H1 (cell line): ENCODE measurements at regions not wholly inside any gene's neighbourhood (a gene's known extent, or its start where the extent isn't known, plus 50 kb on each side); places are given as distances from the start of the nearest gene placed in this dataset.

ENCODE experiments used
- BACH1 ChIP-seq: IDR thresholded peaks from 2 replicates; pipeline ENCODE4 v1.6.1; 2012; ENCODE audit warnings: low read length, improper control_type of control experiment
- FOSL1 ChIP-seq: IDR thresholded peaks from 2 replicates; pipeline ENCODE4 v1.6.1; 2011; ENCODE audit warnings: mild to moderate bottlenecking, low read depth, low read length, moderate library complexity; ENCODE audit not compliant: insufficient read depth
- RFX5 ChIP-seq: IDR thresholded peaks from 2 replicates; pipeline ENCODE4 v1.6.1; 2011; ENCODE audit warnings: low read depth, low read length, improper control_type of control experiment, borderline replicate concordance
- SIN3A ChIP-seq, 2 experiments: IDR thresholded peaks in 1 of 2; conservative IDR thresholded peaks in 1 of 2; 2 replicates each; pipeline ENCODE4 v1.6.1; 2011 to 2012; ENCODE audit warnings: low read length in 2 of 2, improper control_type of control experiment in 1 of 2, low read depth in 1 of 2, mild to moderate bottlenecking in 1 of 2
- SIX5 ChIP-seq: IDR thresholded peaks from 2 replicates; pipeline ENCODE4 v1.6.1; 2011; ENCODE audit warnings: mild to moderate bottlenecking, low read depth, low read length
- SP1 ChIP-seq: IDR thresholded peaks from 2 replicates; pipeline ENCODE4 v1.6.1; 2011; ENCODE audit warnings: low read depth, low read length
- ZNF274 ChIP-seq: IDR thresholded peaks from 2 replicates; pipeline ENCODE4 v1.7.0; 2012; ENCODE audit warnings: low read length, borderline replicate concordance; ENCODE audit errors: extremely low read depth
- TF ChIP-seq, protein P1 (sequence below): fragments of 300-600 bp; sonication (generic); IDR thresholded peaks from 2 replicates; pipeline ENCODE4 v1.7.1; 2012; ENCODE audit warnings: low read length, moderate library complexity, mild to moderate bottlenecking, inconsistent platforms; ENCODE audit not compliant: insufficient replicate concordance
- TF ChIP-seq, protein P2 (sequence below): IDR thresholded peaks from 2 replicates; pipeline ENCODE4 v1.6.1; 2011; ENCODE audit warnings: low read length, improper control_type of control experiment

DNA sequence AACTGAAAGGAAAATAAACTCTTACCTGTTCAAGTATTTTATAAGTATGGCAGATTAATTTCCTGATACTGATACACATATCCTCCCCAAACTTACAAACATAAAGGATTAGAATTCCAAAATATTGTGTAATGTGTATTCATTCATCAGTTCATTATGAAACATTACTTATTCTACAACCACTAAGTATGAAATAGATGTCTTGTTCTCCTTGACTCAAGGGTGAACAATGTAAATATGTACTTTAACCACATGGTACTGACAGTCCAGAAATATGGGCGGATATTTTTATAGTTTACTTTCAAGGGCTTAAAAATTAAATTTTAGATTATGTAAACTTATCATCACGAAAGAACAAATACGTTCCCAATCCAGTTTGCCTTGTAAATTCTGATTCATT lies 334.0 kb downstream of the LIG4 start (continued):
- TF ChIP-seq, protein P1, sequence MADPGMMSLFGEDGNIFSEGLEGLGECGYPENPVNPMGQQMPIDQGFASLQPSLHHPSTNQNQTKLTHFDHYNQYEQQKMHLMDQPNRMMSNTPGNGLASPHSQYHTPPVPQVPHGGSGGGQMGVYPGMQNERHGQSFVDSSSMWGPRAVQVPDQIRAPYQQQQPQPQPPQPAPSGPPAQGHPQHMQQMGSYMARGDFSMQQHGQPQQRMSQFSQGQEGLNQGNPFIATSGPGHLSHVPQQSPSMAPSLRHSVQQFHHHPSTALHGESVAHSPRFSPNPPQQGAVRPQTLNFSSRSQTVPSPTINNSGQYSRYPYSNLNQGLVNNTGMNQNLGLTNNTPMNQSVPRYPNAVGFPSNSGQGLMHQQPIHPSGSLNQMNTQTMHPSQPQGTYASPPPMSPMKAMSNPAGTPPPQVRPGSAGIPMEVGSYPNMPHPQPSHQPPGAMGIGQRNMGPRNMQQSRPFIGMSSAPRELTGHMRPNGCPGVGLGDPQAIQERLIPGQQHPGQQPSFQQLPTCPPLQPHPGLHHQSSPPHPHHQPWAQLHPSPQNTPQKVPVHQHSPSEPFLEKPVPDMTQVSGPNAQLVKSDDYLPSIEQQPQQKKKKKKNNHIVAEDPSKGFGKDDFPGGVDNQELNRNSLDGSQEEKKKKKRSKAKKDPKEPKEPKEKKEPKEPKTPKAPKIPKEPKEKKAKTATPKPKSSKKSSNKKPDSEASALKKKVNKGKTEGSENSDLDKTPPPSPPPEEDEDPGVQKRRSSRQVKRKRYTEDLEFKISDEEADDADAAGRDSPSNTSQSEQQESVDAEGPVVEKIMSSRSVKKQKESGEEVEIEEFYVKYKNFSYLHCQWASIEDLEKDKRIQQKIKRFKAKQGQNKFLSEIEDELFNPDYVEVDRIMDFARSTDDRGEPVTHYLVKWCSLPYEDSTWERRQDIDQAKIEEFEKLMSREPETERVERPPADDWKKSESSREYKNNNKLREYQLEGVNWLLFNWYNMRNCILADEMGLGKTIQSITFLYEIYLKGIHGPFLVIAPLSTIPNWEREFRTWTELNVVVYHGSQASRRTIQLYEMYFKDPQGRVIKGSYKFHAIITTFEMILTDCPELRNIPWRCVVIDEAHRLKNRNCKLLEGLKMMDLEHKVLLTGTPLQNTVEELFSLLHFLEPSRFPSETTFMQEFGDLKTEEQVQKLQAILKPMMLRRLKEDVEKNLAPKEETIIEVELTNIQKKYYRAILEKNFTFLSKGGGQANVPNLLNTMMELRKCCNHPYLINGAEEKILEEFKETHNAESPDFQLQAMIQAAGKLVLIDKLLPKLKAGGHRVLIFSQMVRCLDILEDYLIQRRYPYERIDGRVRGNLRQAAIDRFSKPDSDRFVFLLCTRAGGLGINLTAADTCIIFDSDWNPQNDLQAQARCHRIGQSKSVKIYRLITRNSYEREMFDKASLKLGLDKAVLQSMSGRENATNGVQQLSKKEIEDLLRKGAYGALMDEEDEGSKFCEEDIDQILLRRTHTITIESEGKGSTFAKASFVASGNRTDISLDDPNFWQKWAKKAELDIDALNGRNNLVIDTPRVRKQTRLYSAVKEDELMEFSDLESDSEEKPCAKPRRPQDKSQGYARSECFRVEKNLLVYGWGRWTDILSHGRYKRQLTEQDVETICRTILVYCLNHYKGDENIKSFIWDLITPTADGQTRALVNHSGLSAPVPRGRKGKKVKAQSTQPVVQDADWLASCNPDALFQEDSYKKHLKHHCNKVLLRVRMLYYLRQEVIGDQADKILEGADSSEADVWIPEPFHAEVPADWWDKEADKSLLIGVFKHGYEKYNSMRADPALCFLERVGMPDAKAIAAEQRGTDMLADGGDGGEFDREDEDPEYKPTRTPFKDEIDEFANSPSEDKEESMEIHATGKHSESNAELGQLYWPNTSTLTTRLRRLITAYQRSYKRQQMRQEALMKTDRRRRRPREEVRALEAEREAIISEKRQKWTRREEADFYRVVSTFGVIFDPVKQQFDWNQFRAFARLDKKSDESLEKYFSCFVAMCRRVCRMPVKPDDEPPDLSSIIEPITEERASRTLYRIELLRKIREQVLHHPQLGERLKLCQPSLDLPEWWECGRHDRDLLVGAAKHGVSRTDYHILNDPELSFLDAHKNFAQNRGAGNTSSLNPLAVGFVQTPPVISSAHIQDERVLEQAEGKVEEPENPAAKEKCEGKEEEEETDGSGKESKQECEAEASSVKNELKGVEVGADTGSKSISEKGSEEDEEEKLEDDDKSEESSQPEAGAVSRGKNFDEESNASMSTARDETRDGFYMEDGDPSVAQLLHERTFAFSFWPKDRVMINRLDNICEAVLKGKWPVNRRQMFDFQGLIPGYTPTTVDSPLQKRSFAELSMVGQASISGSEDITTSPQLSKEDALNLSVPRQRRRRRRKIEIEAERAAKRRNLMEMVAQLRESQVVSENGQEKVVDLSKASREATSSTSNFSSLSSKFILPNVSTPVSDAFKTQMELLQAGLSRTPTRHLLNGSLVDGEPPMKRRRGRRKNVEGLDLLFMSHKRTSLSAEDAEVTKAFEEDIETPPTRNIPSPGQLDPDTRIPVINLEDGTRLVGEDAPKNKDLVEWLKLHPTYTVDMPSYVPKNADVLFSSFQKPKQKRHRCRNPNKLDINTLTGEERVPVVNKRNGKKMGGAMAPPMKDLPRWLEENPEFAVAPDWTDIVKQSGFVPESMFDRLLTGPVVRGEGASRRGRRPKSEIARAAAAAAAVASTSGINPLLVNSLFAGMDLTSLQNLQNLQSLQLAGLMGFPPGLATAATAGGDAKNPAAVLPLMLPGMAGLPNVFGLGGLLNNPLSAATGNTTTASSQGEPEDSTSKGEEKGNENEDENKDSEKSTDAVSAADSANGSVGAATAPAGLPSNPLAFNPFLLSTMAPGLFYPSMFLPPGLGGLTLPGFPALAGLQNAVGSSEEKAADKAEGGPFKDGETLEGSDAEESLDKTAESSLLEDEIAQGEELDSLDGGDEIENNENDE, result no peak
- TF ChIP-seq FOSL1 (no peak), ZNF274 (no peak), BACH1 (no peak), RFX5 (no peak), SIX5 (no peak), SP1 (no peak), SIN3A (conservative IDR thresholded peaks at IDR 0.05 in 1 of 2, IDR thresholded peaks at IDR 0.05 in 1 of 2; ENCODE audit: low read depth in 1 of 2, low read length in 2 of 2) (no peak)
- TF ChIP-seq, protein P2, sequence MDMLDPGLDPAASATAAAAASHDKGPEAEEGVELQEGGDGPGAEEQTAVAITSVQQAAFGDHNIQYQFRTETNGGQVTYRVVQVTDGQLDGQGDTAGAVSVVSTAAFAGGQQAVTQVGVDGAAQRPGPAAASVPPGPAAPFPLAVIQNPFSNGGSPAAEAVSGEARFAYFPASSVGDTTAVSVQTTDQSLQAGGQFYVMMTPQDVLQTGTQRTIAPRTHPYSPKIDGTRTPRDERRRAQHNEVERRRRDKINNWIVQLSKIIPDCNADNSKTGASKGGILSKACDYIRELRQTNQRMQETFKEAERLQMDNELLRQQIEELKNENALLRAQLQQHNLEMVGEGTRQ, result no peak
